OCI-LY3 (cell line): ENCODE measurements at regions not wholly inside any gene's neighbourhood (a gene's known extent, or its start where the extent isn't known, plus 50 kb on each side); places are given as distances from the start of the nearest gene placed in this dataset.

ENCODE experiments used
- CTCF ChIP-seq: fragments of 200-600, 300-600 bp; sonication (generic); IDR thresholded peaks from 2 replicates; pipeline ENCODE4 v1.5.1; 2014; ENCODE audit warnings: antibody characterized with exemption, low read length, low read depth
- EZH2phosphoT487 ChIP-seq: fragments of 200-600 bp; shearing (Covaris generic); IDR thresholded peaks from 2 replicates; pipeline ENCODE4 v1.6.1; 2018; ENCODE audit warnings: antibody characterized with exemption, mixed run types, low read depth

GRCh38 chr13:21850013-21851006 lies 179.4 kb downstream of the FGF9 start:
- no peak for TF ChIP-seq CTCF
- no peak for TF ChIP-seq EZH2phosphoT487
